DOHH2 (cell line): ENCODE measurements at regions not wholly inside any gene's neighbourhood (a gene's known extent, or its start where the extent isn't known, plus 50 kb on each side); places are given as distances from the start of the nearest gene placed in this dataset.
"Not testable (repeated sequence)": the region's sequence is repeated elsewhere in the genome, so short reads cannot be mapped to it uniquely, and the experiment has no call there.

Experiments used
- EZH2phosphoT487 ChIP-seq: fragments of 200-600 bp; sonication (generic); IDR thresholded peaks from 2 replicates; pipeline ENCODE4 v1.6.1; 2017; ENCODE audit warnings: borderline replicate concordance, mild to moderate bottlenecking, antibody characterized with exemption, low read length, moderate library complexity, mixed read lengths
- TF ChIP-seq, protein P1 (sequence below): fragments of 200-600 bp; sonication (generic); IDR thresholded peaks from one replicate; pipeline ENCODE4 v1.5.1; 2014; ENCODE audit warnings: antibody characterized with exemption, mild to moderate bottlenecking, low read depth, low read length; ENCODE audit not compliant: poor library complexity, severe bottlenecking

DNA sequence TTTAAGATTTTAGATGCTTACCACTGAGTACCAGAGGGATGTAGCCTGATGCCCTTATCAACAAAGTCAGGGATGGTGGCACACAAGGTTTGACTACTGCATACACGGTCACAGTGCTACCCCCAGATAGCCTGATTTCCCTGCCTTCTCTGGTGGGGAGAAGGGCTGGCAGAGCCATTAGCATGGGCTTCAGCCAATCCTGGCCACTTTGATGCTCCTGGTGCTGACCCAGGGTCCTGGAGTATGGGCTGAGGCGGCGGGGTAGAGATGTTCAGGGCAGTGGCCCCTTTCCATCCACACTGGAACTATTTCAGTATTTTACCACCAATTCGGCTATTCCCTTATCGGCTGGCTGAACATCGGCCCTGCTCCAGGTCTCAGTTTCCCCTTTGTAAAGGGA, 83.2 kb downstream of the POTEB3 start:
- TF ChIP-seq, protein P1, sequence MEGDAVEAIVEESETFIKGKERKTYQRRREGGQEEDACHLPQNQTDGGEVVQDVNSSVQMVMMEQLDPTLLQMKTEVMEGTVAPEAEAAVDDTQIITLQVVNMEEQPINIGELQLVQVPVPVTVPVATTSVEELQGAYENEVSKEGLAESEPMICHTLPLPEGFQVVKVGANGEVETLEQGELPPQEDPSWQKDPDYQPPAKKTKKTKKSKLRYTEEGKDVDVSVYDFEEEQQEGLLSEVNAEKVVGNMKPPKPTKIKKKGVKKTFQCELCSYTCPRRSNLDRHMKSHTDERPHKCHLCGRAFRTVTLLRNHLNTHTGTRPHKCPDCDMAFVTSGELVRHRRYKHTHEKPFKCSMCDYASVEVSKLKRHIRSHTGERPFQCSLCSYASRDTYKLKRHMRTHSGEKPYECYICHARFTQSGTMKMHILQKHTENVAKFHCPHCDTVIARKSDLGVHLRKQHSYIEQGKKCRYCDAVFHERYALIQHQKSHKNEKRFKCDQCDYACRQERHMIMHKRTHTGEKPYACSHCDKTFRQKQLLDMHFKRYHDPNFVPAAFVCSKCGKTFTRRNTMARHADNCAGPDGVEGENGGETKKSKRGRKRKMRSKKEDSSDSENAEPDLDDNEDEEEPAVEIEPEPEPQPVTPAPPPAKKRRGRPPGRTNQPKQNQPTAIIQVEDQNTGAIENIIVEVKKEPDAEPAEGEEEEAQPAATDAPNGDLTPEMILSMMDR: not testable (repeated sequence)
- not testable (repeated sequence) for TF ChIP-seq EZH2phosphoT487
